ENCODE measurements at regions not wholly inside any gene's neighbourhood (a gene's known extent, or its start where the extent isn't known, plus 50 kb on each side); places are given as distances from the start of the nearest gene placed in this dataset.

DNA sequence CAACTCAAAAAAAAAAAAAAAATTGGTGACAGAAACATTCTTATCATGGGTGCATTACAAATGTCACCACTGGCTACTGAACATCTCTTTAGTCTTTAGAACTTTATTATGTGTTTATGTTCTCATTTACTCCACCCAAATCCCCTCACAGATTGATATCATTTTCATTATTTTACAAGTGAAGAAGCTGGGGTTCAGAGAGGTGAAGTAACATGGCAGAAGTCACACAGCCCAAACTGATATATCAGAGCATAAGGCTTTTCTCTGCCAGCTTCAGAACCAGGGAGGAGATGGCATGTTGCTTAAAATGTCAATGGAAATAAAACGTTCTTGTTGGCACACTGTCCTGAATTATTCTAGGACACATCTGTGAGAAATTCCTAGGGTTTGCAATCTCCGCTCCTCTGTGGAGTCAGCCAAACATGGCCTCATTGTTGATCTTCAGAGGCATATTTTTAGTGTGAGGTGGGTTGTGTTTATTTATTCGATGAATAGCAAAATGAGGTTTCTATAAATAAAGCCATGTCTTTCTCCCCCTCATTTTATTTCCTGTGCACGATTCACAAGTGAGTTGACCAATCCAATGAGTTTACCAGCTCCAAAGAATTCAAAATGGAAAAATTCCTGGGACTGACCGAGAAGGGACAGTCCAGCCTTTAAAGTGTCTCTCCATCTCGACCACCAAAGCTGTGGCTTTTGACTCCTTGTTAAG, 72.9 kb upstream of the ANO1 start:
- DNase-seq (ENCODE audit: low spot score): no peak

DNA sequence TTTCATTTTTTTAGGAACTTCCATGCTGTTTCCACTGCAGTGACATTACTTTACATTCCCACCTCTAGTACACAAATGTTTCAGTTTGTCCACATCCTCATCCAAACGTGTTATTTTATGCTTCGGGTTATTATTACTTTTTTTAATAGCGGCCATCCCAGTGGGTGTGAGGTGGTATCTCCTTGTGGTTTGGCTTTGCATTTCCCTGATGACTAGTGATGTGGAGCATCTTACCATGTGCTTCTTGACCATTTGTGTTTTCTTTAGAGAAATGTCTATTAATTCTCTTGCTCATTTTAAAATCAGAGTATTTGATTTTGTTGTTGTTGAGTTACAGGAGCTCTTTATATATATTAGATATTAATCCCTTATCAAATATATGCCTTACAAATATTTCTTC, 70.3 kb upstream of the ANO1 start:
- Mint-ChIP-seq H3K36me3 (ENCODE audit: low read depth, unreplicated experiment) (no peaks in the 10 kb centered on the region), H3K4me1 (ENCODE audit: unreplicated experiment) (no peaks in the 10 kb centered on the region), H3K27ac (ENCODE audit: unreplicated experiment) (no peak overlapping the region), H3K4me3 (ENCODE audit: unreplicated experiment) (no peak overlapping the region), H3K27me3 (ENCODE audit: unreplicated experiment) (peaks cover 6% of the 10 kb centered on the region), H3K9me3 (ENCODE audit: unreplicated experiment) (no peaks in the 10 kb centered on the region)
- TF ChIP-seq, protein P1, sequence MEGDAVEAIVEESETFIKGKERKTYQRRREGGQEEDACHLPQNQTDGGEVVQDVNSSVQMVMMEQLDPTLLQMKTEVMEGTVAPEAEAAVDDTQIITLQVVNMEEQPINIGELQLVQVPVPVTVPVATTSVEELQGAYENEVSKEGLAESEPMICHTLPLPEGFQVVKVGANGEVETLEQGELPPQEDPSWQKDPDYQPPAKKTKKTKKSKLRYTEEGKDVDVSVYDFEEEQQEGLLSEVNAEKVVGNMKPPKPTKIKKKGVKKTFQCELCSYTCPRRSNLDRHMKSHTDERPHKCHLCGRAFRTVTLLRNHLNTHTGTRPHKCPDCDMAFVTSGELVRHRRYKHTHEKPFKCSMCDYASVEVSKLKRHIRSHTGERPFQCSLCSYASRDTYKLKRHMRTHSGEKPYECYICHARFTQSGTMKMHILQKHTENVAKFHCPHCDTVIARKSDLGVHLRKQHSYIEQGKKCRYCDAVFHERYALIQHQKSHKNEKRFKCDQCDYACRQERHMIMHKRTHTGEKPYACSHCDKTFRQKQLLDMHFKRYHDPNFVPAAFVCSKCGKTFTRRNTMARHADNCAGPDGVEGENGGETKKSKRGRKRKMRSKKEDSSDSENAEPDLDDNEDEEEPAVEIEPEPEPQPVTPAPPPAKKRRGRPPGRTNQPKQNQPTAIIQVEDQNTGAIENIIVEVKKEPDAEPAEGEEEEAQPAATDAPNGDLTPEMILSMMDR (IDR thresholded peaks at IDR 0.05; ENCODE audit: unreplicated experiment): no peak
- no peak for DNase-seq (ENCODE audit: low spot score)

More for the DNA sequence above, 72.9 kb upstream of the ANO1 start:
- Mint-ChIP-seq H3K27me3 (ENCODE audit: unreplicated experiment) (peaks cover 6% of the 10 kb centered on the region), H3K4me3 (ENCODE audit: unreplicated experiment) (no peak overlapping the region), H3K27ac (ENCODE audit: unreplicated experiment) (no peak overlapping the region), H3K4me1 (ENCODE audit: unreplicated experiment) (no peaks in the 10 kb centered on the region), H3K9me3 (ENCODE audit: unreplicated experiment) (no peaks in the 10 kb centered on the region), H3K36me3 (ENCODE audit: low read depth, unreplicated experiment) (no peaks in the 10 kb centered on the region)
- TF ChIP-seq, protein P1 (IDR thresholded peaks at IDR 0.05; ENCODE audit: unreplicated experiment): no peak

DNA sequence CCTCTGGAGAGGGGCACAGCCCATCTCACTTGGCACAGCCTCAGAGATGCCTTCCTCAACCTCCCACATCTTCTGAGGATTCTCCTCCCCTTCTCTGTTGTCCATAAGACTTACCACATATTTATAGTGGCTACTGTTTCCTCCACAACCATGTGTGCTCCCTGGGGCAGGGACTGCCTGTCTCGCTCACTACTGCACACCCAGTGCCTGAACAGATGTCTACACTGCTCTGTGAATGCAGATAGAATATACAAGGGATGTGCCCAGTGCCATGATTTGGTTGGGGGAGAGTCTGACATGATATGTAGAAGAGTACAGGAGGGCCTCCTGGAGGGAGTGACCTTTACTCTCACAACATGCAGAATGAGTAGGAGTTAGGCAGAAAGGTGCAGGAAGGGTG, 67.3 kb upstream of the ANO1 start:
- H3K4me1 Mint-ChIP-seq (ENCODE audit: unreplicated experiment): no peaks in the 10 kb centered on the region
- no peak for DNase-seq (ENCODE audit: low spot score)
- no peaks in the 10 kb centered on the region for H3K9me3 Mint-ChIP-seq (ENCODE audit: unreplicated experiment)
- TF ChIP-seq, protein P1 (IDR thresholded peaks at IDR 0.05; ENCODE audit: unreplicated experiment): no peak
- H3K36me3 Mint-ChIP-seq (ENCODE audit: low read depth, unreplicated experiment): no peaks in the 10 kb centered on the region
- H3K27me3 Mint-ChIP-seq (ENCODE audit: unreplicated experiment): peaks cover 3% of the 10 kb centered on the region
- H3K27ac Mint-ChIP-seq (ENCODE audit: unreplicated experiment): no peak overlapping the region
- no peak overlapping the region for H3K4me3 Mint-ChIP-seq (ENCODE audit: unreplicated experiment)

DNA sequence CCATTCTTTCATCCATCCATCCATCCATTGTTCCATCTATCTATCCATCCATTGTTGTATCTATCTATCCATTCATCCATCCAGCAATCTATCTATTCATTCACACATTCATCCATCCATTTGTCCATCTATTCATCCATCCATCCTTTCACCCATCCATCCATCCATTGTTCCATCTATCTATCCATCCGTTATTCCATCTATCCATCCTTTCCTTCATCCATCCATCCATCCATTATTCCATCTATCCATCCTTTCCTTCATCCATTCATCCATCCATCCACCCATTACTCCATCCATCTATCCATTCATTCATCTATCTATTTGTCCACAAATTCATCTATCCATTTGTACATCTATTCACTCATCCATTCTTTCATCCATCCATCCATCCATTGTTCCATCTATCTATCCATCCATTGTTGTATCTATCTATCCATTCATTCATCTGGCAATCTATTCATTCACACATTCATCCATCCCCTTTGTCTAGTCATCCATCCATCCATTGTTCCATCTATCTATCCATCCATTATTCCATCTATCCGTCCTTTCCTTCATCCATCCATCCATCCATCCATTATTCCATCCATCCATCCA, 65.9 kb upstream of the ANO1 start:
- H3K36me3 Mint-ChIP-seq (ENCODE audit: low read depth, unreplicated experiment): no peaks in the 10 kb centered on the region
- H3K9me3 Mint-ChIP-seq (ENCODE audit: unreplicated experiment): no peaks in the 10 kb centered on the region
- TF ChIP-seq, protein P1 (IDR thresholded peaks at IDR 0.05; ENCODE audit: unreplicated experiment): no peak
- H3K27ac Mint-ChIP-seq (ENCODE audit: unreplicated experiment): no peak overlapping the region
- no peaks in the 10 kb centered on the region for H3K4me1 Mint-ChIP-seq (ENCODE audit: unreplicated experiment)
- DNase-seq (ENCODE audit: low spot score): no peak
- no peaks in the 10 kb centered on the region for H3K27me3 Mint-ChIP-seq (ENCODE audit: unreplicated experiment)
- no peak overlapping the region for H3K4me3 Mint-ChIP-seq (ENCODE audit: unreplicated experiment)

DNA sequence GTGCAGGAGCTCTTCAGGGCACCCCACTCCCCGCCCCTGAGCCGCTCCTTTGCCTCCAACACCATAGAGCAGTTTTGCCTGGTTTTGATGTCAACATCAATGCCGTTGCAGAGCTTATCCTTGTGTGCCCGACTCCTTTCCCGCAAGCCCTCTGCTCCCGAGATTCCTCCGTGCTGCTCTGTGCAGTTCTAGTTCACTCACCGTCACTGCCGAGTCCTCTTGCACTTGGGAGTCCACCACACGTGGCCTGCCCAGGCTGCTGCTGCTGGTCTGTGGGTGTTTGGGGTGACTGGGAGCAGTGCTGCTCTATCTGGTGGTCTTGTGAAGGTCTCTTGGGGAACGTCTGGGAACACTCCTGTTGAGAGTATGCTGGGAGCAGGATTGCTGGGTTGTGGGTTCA, 63.8 kb upstream of the ANO1 start:
- Mint-ChIP-seq H3K4me3 (ENCODE audit: unreplicated experiment) (no peak overlapping the region), H3K27ac (ENCODE audit: unreplicated experiment) (no peak overlapping the region), H3K27me3 (ENCODE audit: unreplicated experiment) (peaks cover 3% of the 10 kb centered on the region), H3K9me3 (ENCODE audit: unreplicated experiment) (no peaks in the 10 kb centered on the region), H3K4me1 (ENCODE audit: unreplicated experiment) (no peaks in the 10 kb centered on the region), H3K36me3 (ENCODE audit: low read depth, unreplicated experiment) (no peaks in the 10 kb centered on the region)
- no peak for DNase-seq (ENCODE audit: low spot score)
- TF ChIP-seq, protein P1 (IDR thresholded peaks at IDR 0.05; ENCODE audit: unreplicated experiment): no peak
